ENCODE measurements at regions not wholly inside any gene's neighbourhood (a gene's known extent, or its start where the extent isn't known, plus 50 kb on each side); places are given as distances from the start of the nearest gene placed in this dataset.

- TF ChIP-seq CTCF (IDR thresholded peaks at IDR 0.05) (no peak), POLR2A (IDR thresholded peaks at IDR 0.05) (no peak)
Observed at GRCh38 chr6:67888546-67888885, 746.6 kb upstream of the ADGRB3 start.
